ENCODE measurements at regions not wholly inside any gene's neighbourhood (a gene's known extent, or its start where the extent isn't known, plus 50 kb on each side); places are given as distances from the start of the nearest gene placed in this dataset.
"Not testable (repeated sequence)": the region's sequence is repeated elsewhere in the genome, so short reads cannot be mapped to it uniquely, and the experiment has no call there.

DNA sequence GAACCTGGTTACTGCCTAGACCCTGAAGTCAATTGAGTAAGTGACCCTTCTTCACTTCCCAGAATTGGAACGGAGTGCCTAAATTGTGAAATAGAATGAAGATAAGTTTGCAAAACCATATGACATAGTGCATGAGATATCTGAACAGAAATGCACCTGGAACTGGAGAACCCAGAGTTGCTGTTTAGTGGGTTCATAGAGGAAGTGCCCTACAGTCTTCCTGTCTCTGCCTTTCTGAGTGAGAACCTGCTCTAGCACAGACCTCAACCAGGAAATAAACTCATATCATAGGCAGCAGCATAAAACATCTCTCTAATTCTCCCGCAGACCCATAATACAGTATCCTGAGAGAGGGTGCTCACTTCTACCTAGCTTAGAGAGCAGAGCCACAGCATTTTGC, 82.9 kb downstream of the EOMES start:
- Histone ChIP-seq H3K9me3 (ENCODE audit: low read depth, low read length) (no peaks in the 10 kb centered on the region), H3K4me1 (ENCODE audit: insufficient read depth, low read length) (peaks cover 11% of the 10 kb centered on the region), H3K4me3 (ENCODE audit: low read length) (no peak overlapping the region), H3K27me3 (ENCODE audit: insufficient read depth, low read length) (no peaks in the 10 kb centered on the region)

- no peaks in the 10 kb centered on the region for H3K27me3 ChIP-seq (ENCODE audit: insufficient read depth, low read length)
- H3K4me3 ChIP-seq (ENCODE audit: low read length), result no peak overlapping the region
- H3K4me1 ChIP-seq (ENCODE audit: insufficient read depth, low read length), result peaks cover 15% of the 10 kb centered on the region
- H3K9me3 ChIP-seq (ENCODE audit: low read depth, low read length), result no peaks in the 10 kb centered on the region
These were observed 83.5 kb downstream of the EOMES start for GRCh38 chr3:27638594-27638993.

DNA sequence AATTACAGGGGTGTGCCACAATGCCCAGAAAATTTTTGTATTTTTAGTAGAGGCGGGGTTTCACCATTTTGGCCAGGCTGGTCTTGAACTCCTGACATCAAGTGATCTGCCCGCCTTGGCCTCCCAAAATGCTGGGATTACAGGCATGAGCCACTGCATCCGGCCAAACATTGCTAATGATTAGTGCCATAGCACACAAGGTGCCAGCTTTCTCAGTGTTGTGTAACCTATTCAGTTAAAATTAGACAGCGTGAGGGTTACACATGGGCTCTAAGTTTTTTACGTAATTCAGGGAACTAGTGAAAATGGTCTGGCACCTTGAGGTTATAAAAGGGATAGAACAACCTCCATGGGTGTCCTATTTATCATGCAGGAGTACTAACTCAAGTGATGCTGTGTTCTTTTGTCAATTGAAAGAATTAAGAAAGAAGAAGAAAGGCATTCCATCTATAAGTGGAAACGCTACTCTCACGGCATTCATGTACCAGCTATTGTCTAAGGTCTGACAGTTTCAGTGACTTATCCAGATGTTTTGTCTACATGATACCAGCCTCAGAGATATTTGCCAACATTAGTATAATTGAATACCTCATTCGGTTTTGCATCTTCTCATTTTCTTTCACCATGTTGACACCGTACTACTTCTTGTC, 84.7 kb downstream of the EOMES start:
- Histone ChIP-seq H3K9me3 (ENCODE audit: low read depth, low read length) (no peaks in the 10 kb centered on the region), H3K4me1 (ENCODE audit: insufficient read depth, low read length) (peaks cover 21% of the 10 kb centered on the region), H3K4me3 (ENCODE audit: low read length) (no peak overlapping the region), H3K27me3 (ENCODE audit: insufficient read depth, low read length) (no peaks in the 10 kb centered on the region)

DNA sequence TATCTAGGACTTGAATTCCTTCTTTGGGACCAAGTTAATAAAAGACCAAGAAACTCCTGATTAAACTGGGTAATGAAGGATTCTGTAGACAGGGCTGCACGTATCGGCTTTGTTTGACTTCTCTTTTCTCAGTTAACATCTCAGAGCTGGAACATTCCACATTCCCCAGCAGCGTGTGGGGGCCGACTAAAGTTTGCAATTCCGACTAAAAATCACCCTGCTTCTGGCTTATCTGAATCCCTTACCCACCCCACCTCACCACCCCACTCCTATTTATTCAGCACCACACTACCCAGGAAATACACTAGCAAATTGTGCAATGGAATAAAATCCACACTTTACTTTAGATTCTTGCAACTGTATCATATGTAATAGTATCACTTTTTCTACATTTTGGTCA, 87.1 kb downstream of the EOMES start:
- not testable (repeated sequence) for H3K4me3 ChIP-seq (ENCODE audit: low read length); H3K9me3 ChIP-seq (ENCODE audit: low read depth, low read length); H3K27me3 ChIP-seq (ENCODE audit: insufficient read depth, low read length)
- H3K4me1 ChIP-seq (ENCODE audit: insufficient read depth, low read length), result peaks cover 21% of the 10 kb centered on the region

GRCh38 chr3:27633224-27633545, 88.9 kb downstream of the EOMES start:
- Histone ChIP-seq H3K4me3 (ENCODE audit: low read length) (peak overlapping the region; percentile 51), H3K27me3 (ENCODE audit: insufficient read depth, low read length) (no peaks in the 10 kb centered on the region), H3K9me3 (ENCODE audit: low read depth, low read length) (no peaks in the 10 kb centered on the region), H3K4me1 (ENCODE audit: insufficient read depth, low read length) (peaks cover 13% of the 10 kb centered on the region)

DNA sequence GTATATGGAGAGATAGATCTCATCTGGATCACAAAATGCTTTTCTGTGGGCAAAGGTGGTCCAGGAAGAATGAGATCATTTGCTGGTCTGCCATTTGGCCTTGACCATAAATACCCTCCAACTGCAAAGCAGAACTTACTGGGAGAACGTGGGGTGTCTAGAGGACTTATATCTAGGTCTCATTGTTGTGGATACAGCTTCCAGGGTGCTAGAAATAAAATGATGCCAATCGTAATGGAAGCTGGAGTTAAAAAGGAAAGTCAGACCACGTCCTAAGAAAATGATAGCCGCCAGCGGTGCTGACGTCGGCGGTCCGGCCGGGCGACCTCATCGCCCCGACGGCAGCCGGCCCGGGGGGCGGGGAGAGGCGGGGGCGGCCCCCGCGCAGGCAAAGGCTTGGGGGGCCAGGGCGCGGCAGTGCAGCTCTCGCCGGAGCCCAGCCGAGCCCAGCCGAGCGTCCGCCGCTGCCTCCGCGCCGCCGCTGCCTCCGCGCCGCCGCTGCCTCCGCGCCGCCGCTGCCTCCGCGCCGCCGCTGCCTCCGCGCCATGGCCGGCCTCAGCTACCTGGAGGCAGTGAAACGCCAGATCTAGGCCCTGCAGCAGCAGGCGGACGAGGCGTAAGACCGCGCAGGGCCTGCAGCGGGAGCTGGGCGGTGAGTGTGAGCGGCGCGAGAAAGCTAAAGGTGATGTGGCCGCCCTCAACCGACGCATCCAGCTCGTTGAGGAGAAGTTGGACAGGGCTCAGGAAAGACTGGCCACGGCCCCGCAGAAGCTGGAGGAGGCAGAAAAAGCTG, 89.5 kb downstream of the EOMES start:
- no peaks in the 10 kb centered on the region for H3K9me3 ChIP-seq (ENCODE audit: low read depth, low read length)
- peak overlapping the region; percentile 51 for H3K4me3 ChIP-seq (ENCODE audit: low read length)
- H3K27me3 ChIP-seq (ENCODE audit: insufficient read depth, low read length), result no peaks in the 10 kb centered on the region
- H3K4me1 ChIP-seq (ENCODE audit: insufficient read depth, low read length), result peaks cover 15% of the 10 kb centered on the region

GRCh38 chr3:27630885-27631284, 91.2 kb downstream of the EOMES start:
- peaks cover 19% of the 10 kb centered on the region for H3K4me1 ChIP-seq (ENCODE audit: insufficient read depth, low read length)
- no peaks in the 10 kb centered on the region for H3K9me3 ChIP-seq (ENCODE audit: low read depth, low read length)
- H3K4me3 ChIP-seq (ENCODE audit: low read length), result no peak overlapping the region
- H3K27me3 ChIP-seq (ENCODE audit: insufficient read depth, low read length), result no peaks in the 10 kb centered on the region

GRCh38 chr3:27629366-27629765, 92.8 kb downstream of the EOMES start:
- Histone ChIP-seq H3K9me3 (ENCODE audit: low read depth, low read length) (no peaks in the 10 kb centered on the region), H3K27me3 (ENCODE audit: insufficient read depth, low read length) (no peaks in the 10 kb centered on the region), H3K4me3 (ENCODE audit: low read length) (no peak overlapping the region), H3K4me1 (ENCODE audit: insufficient read depth, low read length) (peaks cover 23% of the 10 kb centered on the region)

DNA sequence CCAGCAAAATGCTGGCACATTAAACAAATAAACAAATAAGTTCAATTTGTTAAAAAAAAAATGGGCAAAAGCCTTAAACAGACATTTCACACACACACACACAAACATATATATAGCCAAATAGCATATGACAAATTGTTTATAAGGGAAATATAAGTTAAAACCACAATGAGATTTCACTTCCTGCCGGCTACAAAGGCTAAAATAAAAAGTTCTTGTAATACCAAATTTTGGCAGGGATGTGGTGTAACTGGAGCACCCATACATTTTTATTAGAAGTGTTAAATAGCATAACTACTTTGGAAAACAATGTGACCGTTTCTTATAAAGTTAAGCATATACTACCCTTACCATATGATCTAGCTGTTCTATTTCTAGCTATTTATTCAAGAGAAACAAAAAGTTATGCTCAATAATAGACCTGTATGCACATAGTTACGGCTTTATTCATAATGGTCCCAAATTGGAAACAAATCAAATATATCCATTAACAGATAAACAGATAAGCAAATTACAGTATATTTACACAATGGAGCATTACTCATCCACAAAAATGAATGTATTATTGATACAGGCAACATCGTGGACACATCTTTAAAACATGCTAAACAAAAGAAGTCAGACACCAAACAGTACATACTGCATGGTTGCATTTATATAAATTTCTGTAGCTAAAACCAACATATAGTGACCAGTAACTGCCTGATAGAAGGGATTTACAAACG, 93.9 kb downstream of the EOMES start:
- Histone ChIP-seq H3K4me3 (ENCODE audit: low read length) (no peak overlapping the region), H3K9me3 (ENCODE audit: low read depth, low read length) (no peaks in the 10 kb centered on the region), H3K4me1 (ENCODE audit: insufficient read depth, low read length) (peaks cover 25% of the 10 kb centered on the region), H3K27me3 (ENCODE audit: insufficient read depth, low read length) (no peaks in the 10 kb centered on the region)

GRCh38 chr3:27626596-27627118, 95.5 kb downstream of the EOMES start:
- Histone ChIP-seq H3K4me3 (ENCODE audit: low read length) (no peak overlapping the region), H3K9me3 (ENCODE audit: low read depth, low read length) (no peaks in the 10 kb centered on the region), H3K4me1 (ENCODE audit: insufficient read depth, low read length) (peaks cover 19% of the 10 kb centered on the region)

DNA sequence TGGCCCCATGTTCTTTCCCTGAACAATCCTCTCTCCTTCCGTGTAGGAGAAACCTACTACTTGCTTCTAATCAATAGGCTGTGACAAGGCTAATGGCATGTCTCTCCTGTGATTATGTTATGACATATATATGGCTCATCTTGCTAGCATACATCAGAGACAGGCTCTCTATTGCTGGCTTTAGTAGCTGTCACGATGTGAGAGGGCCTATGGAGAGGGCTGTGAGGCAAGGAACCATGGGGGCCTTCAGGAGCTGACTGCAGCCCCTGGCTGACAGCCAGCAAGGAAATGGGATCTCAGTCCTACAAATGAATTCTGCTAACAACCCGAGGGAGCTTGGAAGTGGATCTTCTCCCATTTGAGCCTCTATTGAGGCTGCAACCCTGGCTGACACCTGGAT, 96.3 kb downstream of the EOMES start:
- Histone ChIP-seq H3K4me1 (ENCODE audit: insufficient read depth, low read length) (peaks cover 19% of the 10 kb centered on the region), H3K4me3 (ENCODE audit: low read length) (no peak overlapping the region), H3K9me3 (ENCODE audit: low read depth, low read length) (no peaks in the 10 kb centered on the region), H3K27me3 (ENCODE audit: insufficient read depth, low read length) (no peaks in the 10 kb centered on the region)

More at GRCh38 chr3:27626596-27627118, 95.5 kb downstream of the EOMES start:
- no peaks in the 10 kb centered on the region for H3K27me3 ChIP-seq (ENCODE audit: insufficient read depth, low read length)

DNA sequence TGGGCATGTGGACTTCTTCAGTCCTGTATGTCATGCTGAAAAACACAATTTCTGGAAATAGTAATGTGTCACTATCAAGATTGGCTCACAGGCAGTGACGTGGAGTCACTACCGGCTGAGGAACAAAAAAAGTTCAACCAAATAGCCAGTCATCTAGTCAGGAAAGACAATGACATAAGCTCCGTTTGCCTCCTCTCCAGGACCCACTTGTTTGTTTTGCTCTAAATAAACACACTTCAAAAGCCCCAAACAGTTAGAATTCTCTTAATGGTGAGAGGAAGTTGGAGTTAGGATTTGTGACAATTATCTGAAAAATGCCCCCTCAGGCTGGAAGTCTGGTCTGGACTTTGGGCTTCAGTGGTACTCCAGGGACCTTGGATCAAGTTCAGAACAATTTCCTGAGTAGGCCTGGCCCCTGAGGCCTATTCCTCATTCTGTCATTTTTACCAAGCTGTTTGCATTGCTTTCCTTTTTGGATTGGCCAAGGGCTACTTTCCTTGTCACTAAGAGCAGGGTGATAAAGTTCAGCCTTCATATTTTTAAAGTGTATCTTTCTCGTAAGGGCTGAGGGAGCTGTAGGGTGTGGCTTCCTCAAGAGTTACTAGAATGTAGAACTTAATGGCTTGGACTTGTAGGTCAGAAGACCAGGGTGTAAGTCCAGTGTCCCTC, 98.9 kb downstream of the EOMES start:
- Histone ChIP-seq H3K9me3 (ENCODE audit: low read depth, low read length) (no peaks in the 10 kb centered on the region), H3K4me3 (ENCODE audit: low read length) (no peak overlapping the region), H3K4me1 (ENCODE audit: insufficient read depth, low read length) (peaks cover 19% of the 10 kb centered on the region), H3K27me3 (ENCODE audit: insufficient read depth, low read length) (no peaks in the 10 kb centered on the region)

- Histone ChIP-seq H3K4me1 (ENCODE audit: insufficient read depth, low read length) (no peaks in the 10 kb centered on the region), H3K27me3 (ENCODE audit: insufficient read depth, low read length) (no peaks in the 10 kb centered on the region), H3K4me3 (ENCODE audit: low read length) (no peak overlapping the region), H3K9me3 (ENCODE audit: low read depth, low read length) (no peaks in the 10 kb centered on the region)
These were observed 104.6 kb downstream of the EOMES start for GRCh38 chr3:27617552-27617951.

DNA sequence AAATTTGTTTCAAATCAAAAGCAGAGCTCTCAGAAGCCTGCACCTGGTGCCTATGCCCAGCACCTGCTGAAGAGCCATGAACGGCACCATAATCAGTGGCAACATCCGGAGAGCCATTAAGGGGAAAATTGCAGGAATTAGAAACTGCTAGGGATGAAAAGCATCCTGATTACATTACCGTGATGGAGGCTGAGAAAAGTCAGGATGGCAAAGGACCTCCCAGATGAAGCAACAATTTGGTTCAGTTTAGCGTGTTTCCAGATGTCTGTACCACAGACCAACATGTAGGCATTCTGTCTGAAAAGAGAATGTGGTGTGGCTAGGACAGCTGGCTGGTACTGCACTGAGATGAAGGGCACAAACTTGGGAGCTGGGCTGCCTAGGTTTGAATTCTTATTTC, 106.1 kb downstream of the EOMES start:
- no peaks in the 10 kb centered on the region for H3K4me1 ChIP-seq (ENCODE audit: insufficient read depth, low read length)
- H3K9me3 ChIP-seq (ENCODE audit: low read depth, low read length), result no peaks in the 10 kb centered on the region
- no peaks in the 10 kb centered on the region for H3K27me3 ChIP-seq (ENCODE audit: insufficient read depth, low read length)
- H3K4me3 ChIP-seq (ENCODE audit: low read length), result no peak overlapping the region

DNA sequence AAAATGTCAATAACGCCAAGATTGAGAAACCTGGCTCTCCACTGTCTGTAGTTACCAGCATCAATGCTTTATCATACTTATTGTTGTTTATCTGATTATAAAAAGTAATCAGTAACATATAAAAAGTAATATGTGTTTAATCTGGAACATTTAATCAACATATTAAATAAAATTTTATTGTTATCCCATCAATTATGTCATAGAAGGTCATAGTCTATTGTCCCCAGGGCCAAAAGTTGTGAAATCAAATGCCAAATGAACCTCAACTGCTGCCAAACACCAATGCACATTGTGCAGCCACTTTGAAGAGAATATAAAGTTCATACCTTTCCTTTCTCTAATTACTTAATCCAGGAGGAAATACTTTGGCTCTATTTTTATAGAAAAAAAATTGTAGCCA, 106.6 kb downstream of the EOMES start:
- Histone ChIP-seq H3K4me1 (ENCODE audit: insufficient read depth, low read length) (no peaks in the 10 kb centered on the region), H3K27me3 (ENCODE audit: insufficient read depth, low read length) (no peaks in the 10 kb centered on the region), H3K9me3 (ENCODE audit: low read depth, low read length) (no peaks in the 10 kb centered on the region), H3K4me3 (ENCODE audit: low read length) (no peak overlapping the region)
